Activated CD8-positive, alpha-beta memory T cell treated with anti-CD3 and anti-CD28 coated beads, Interleukin-2, amount 10 ng/mL, durations not matched to agents 7 days and 5 days (primary cell): ENCODE measurements at regions not wholly inside any gene's neighbourhood (a gene's known extent, or its start where the extent isn't known, plus 50 kb on each side); places are given as distances from the start of the nearest gene placed in this dataset.

ENCODE experiments used
- ATAC-seq: fragments of 150-1000 bp; cut with Tn5 transposase; one replicate; pipeline ENCODE4 v1.10.0; 2021; ENCODE audit warnings: moderate library complexity
- CTCF ChIA-PET: fragments of 350-600 bp; sonication (Branson Sonifier 250); formaldehyde crosslinking; loops from one replicate; lab custom pipeline; 2021; ENCODE audit warnings: antibody characterized with exemption; lab: Charles Lee
- DNase-seq: peaks from one replicate; pipeline ENCODE4 v3.0.0-alpha.2; 2020
- H3K27ac Mint-ChIP-seq: one replicate; pipeline ENCODE4 v1.8.0; 2021; ENCODE audit warnings: mild to moderate bottlenecking, mixed read lengths
- H3K27me3 Mint-ChIP-seq: one replicate; pipeline ENCODE4 v1.8.0; 2021; ENCODE audit warnings: mixed read lengths
- H3K36me3 Mint-ChIP-seq: one replicate; pipeline ENCODE4 v1.8.0; 2021; ENCODE audit warnings: mild to moderate bottlenecking, mixed read lengths
- H3K4me1 Mint-ChIP-seq: one replicate; pipeline ENCODE4 v1.8.0; 2021; ENCODE audit warnings: mixed read lengths
- H3K4me3 Mint-ChIP-seq: one replicate; pipeline ENCODE4 v1.8.0; 2021; ENCODE audit warnings: mild to moderate bottlenecking, moderate library complexity, mixed read lengths
- H3K9me3 Mint-ChIP-seq: one replicate; pipeline ENCODE4 v1.8.0; 2022; ENCODE audit warnings: low read depth, mixed read lengths

DNA sequence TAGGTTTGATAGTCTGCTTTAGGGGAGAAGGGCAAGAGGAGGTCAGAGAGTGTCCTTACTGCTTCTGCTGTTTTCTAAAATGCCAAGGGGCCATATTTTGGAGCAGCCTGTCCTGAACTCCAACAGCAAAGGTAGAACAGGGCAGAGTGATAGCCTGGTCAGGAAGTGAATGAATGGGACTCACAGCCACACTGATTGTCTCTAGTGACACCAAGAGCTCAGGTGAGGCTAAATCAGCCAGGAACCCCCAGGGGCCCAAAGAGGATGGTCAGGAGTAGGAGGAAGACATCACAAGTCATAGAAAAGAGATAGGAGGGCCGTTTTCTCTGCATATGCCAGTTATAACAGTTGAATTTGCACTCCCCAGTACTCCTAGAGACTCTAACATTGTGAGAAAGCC is 97.4 kb upstream of the DUSP10 start:
- CTCF ChIA-PET, result interaction anchor here (0.7 to 1.9 kb wide), 5 partner anchors 13 to 615 kb away, joined by 3 to 7 read pairs (median 3); no protein-coding TSS in a partner anchor

DNA sequence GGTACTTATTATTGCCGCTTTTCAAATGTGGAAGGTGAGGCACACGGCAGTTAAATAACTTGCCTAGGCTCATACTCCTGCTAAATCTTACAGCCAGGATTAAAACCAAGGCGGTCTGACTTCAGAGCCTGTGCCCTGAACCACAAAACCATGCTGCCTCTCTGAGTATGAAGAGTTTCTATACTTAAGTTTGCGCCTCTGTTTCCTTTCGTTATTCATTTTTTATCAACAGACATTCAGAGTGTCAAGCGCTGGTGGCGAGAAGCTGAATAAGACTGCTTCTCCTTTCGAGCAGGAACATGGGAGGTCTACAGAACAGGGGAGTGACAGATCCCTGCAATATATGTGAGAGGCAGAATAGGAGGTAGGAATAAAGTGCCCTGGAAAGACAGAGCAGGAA is 96.0 kb upstream of the DUSP10 start:
- CTCF ChIA-PET, result interaction anchor here (0.8 to 2.2 kb wide), 5 partner anchors 9 to 96 kb away, joined by 3 to 10 read pairs (median 5); partner anchors contain the start of gene DUSP10
- peak overlapping the region; percentile 37 for H3K4me3 Mint-ChIP-seq
- DNase-seq (peak; percentile 71), ATAC-seq (peak; percentile 70)
- H3K27ac Mint-ChIP-seq, result peak overlapping the region; percentile 77
- no peaks in the 10 kb centered on the region for H3K27me3 Mint-ChIP-seq
- H3K9me3 Mint-ChIP-seq, result no peaks in the 10 kb centered on the region
- peaks cover 63% of the 10 kb centered on the region for H3K4me1 Mint-ChIP-seq
- peaks cover 2% of the 10 kb centered on the region for H3K36me3 Mint-ChIP-seq

More for the DNA sequence above, 97.4 kb upstream of the DUSP10 start:
- Mint-ChIP-seq H3K4me3 (no peak overlapping the region), H3K27me3 (no peaks in the 10 kb centered on the region), H3K9me3 (no peaks in the 10 kb centered on the region), H3K4me1 (peaks cover 54% of the 10 kb centered on the region), H3K27ac (peak overlapping the region; percentile 64), H3K36me3 (peaks cover 2% of the 10 kb centered on the region)
- no peak for DNase-seq
- peak; percentile 6 for ATAC-seq

DNA sequence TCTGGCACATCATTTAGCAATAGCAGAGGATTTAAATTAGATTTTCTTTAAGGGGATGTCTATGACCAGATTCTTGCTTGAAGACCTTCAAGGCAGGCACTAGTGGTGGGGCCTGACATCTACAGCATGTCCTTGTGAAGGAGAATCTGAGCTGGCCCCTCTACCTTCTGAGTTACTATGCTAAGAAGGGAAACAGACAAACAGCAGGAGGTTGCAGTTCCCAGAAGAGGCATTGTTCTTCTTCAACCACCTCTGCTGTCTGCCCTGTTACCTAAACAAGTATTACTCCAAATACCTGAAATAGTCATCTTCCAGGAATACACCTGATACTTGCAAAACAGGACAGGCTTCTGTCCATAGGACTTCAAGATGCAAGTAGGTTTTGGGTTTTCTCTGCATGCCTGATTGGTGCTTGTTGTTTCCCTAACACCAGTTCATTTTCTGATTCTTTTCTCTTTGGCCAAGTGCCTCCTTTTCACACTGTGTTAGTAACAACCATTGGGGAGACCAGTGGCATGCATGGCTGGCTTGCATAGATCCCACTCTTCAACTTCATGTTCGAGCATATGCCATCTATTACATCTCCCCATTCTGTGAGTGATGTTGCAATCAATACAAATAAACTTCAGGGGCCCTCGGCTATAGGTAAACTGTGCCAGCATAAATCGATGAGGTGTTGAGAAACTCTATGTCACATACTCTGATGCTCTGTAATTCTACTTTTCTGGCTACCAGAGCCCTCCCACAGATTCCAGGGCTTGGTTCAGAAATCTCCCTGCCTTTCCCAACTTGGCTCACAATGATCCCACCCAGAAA is 93.0 kb upstream of the DUSP10 start:
- CTCF ChIA-PET, result interaction anchor here (1.0 to 1.1 kb wide), 2 partner anchors 26 to 620 kb away, joined by 3 to 4 read pairs; no protein-coding TSS in a partner anchor
- no peak overlapping the region for H3K27ac Mint-ChIP-seq

DNA sequence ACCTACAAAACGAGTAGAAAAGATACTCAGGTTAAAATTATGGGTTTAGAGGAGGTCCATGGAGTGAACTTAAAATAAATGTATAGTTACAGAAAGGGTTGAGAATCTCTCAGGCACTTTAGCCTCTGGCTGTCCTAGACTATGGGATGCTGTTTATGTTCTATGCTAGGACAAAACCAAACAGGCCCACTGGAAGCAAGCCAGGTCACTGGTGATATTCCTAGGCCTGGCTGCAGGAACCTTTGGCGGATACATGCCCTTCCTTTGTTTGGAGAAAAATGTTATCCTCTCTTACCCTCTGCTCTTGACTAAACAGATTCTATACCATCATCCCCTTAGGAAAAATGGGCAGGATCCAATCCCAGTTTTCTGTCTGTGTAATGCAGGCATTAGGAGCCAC is 90.7 kb upstream of the DUSP10 start:
- no peak overlapping the region for H3K27ac Mint-ChIP-seq
- no peak for DNase-seq
- H3K4me3 Mint-ChIP-seq, result no peak overlapping the region
- H3K4me1 Mint-ChIP-seq, result peaks cover 66% of the 10 kb centered on the region
- ATAC-seq, result no peak
- no peaks in the 10 kb centered on the region for H3K27me3 Mint-ChIP-seq
- peaks cover 5% of the 10 kb centered on the region for H3K36me3 Mint-ChIP-seq
- H3K9me3 Mint-ChIP-seq, result no peaks in the 10 kb centered on the region
- CTCF ChIA-PET, result no interaction called here

More for the DNA sequence above, 93.0 kb upstream of the DUSP10 start:
- no peak overlapping the region for H3K4me3 Mint-ChIP-seq
- ATAC-seq (no peak), DNase-seq (no peak)
- no peaks in the 10 kb centered on the region for H3K27me3 Mint-ChIP-seq
- peaks cover 61% of the 10 kb centered on the region for H3K4me1 Mint-ChIP-seq
- H3K36me3 Mint-ChIP-seq, result peaks cover 4% of the 10 kb centered on the region
- H3K9me3 Mint-ChIP-seq, result no peaks in the 10 kb centered on the region

DNA sequence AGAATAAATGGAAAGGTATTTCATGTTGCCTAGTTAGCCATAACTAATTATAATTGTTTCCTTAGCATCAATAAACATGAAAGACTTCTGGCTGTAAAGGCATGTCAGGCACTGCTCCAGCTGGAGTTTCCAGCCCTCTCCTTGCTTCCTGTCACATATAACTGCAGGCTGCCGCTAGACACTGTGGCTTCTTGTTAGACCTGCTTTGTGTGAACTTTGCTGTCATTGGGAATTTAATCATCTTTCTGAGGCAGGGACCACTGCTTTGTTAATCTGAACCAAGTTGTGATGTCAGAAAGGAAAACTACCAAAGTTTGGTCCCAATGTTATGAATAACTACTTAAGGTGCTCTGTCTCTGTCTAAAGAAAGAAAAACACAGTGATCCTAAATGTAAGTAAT is 90.3 kb upstream of the DUSP10 start:
- CTCF ChIA-PET, result no interaction called here
- Mint-ChIP-seq H3K27ac (no peak overlapping the region), H3K4me3 (no peak overlapping the region), H3K9me3 (no peaks in the 10 kb centered on the region), H3K4me1 (peaks cover 66% of the 10 kb centered on the region), H3K36me3 (peaks cover 6% of the 10 kb centered on the region), H3K27me3 (no peaks in the 10 kb centered on the region)
- DNase-seq (no peak), ATAC-seq (no peak)

DNA sequence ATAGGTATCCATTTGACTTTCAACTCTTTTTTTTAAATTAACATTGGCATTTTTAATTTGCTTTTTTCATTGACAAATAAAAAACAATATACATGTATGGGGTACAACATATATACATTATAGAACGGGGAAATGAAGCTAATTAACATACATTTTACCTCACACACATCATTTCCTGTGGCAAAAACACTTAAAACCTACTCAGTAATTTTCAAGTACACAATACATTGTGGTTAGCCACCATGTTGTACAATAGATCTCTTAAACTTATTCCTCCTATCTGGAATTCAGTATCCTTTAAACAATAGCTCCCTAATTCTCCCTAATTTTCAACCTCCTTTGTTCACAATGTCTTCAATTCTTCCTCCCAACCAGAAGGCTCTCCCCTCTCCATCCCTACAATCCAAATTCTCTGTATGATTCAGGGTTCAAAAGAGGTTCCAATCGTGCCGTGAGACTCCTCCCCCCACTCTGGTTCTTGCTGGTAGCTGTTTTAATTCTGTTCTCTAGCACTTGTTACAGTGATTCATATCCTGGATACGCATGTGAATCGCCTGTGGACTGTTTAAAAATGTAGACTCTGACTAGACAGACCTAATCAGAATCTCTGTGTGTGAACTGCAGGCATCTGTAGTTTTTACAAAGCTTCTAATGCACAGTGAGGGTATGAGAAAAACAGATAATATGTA is 87.6 kb upstream of the DUSP10 start:
- ATAC-seq (peak; percentile 88), DNase-seq (peak; percentile 86)
- peaks cover 9% of the 10 kb centered on the region for H3K36me3 Mint-ChIP-seq
- H3K9me3 Mint-ChIP-seq, result no peaks in the 10 kb centered on the region
- H3K4me1 Mint-ChIP-seq, result peaks cover 76% of the 10 kb centered on the region
- H3K4me3 Mint-ChIP-seq, result peak overlapping the region; percentile 67
- no peaks in the 10 kb centered on the region for H3K27me3 Mint-ChIP-seq
- peak overlapping the region; percentile 97 for H3K27ac Mint-ChIP-seq
- CTCF ChIA-PET, result interaction anchor here (0.9 to 2.4 kb wide), 7 partner anchors 8 to 117 kb away, joined by 3 to 10 read pairs (median 4); partner anchors contain the start of gene DUSP10

DNA sequence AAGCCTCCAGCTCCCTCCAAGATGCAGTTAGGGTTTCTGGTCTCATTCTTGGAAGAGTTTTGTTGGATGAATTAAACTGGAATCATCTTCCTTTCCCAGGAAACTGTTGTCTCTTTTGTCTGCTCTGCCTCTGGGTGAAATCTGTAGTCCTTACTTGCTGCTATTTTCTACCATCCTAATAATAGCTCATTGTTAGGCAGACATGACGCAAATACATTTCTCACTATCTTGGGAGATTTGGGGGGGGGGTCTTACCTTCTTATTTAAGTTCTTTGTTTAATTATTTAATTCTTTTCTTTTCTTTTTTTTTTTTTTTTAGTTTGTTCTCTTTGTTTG is 85.4 kb upstream of the DUSP10 start:
- CTCF ChIA-PET, result interaction anchor here (0.6 to 2.6 kb wide), 9 partner anchors 11 to 115 kb away, joined by 3 to 8 read pairs (median 3); partner anchors contain the start of gene DUSP10
- no peak for ATAC-seq
- no peak for DNase-seq
- peaks cover 85% of the 10 kb centered on the region for H3K4me1 Mint-ChIP-seq
- no peak overlapping the region for H3K4me3 Mint-ChIP-seq
- H3K27ac Mint-ChIP-seq, result peak overlapping the region; percentile 97
- no peaks in the 10 kb centered on the region for H3K9me3 Mint-ChIP-seq
- H3K36me3 Mint-ChIP-seq, result peaks cover 9% of the 10 kb centered on the region
- no peaks in the 10 kb centered on the region for H3K27me3 Mint-ChIP-seq

DNA sequence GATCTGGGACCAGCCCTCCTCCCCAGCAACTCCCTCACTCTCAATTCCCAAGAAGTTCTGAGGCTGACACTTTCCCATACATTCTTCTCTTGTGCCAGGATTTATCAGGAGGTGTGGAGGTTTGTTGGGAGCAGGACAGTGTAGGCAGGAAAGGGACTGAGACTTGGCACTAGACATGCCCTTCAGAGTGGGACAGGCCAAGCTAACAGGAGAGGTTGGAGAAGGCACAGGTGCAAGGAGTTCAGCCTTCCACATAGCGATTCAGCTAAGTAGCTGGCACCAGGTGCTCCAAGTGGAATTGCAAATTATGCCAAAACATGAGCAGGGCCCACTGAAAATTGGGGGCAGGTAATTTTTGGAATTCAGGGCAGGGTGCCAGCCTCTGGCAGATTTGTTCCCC is 83.0 kb upstream of the DUSP10 start:
- H3K4me3 Mint-ChIP-seq, result no peak overlapping the region
- ATAC-seq, result no peak
- H3K27ac Mint-ChIP-seq, result no peak overlapping the region
- peaks cover 75% of the 10 kb centered on the region for H3K4me1 Mint-ChIP-seq
- no peaks in the 10 kb centered on the region for H3K9me3 Mint-ChIP-seq
- no peaks in the 10 kb centered on the region for H3K27me3 Mint-ChIP-seq
- CTCF ChIA-PET, result interaction anchor here (2.6 kb wide), 1 partner anchor 14 kb away, joined by 5 read pairs; no protein-coding TSS in a partner anchor
- peaks cover 9% of the 10 kb centered on the region for H3K36me3 Mint-ChIP-seq
- DNase-seq, result no peak

DNA sequence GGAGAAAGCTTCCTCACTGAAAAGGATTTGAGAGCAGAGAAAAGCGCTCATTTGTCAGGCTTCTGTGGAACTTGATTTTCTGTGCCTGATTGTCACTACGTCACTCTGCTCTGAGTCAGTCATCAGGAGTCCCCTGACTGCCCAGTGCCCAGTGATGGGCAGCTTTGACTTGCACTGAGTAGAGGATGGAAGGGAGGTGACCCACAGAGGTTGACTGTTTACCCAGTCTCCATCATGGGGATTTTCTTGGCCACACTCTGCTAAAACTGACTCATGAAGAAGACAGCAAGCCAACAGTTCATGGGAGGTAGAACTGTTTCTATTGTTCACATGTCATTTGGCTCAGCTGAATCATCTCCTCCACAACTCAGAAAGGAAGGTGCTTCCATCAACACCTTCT is 82.1 kb upstream of the DUSP10 start:
- Mint-ChIP-seq H3K4me1 (peaks cover 67% of the 10 kb centered on the region), H3K27me3 (no peaks in the 10 kb centered on the region), H3K36me3 (peaks cover 10% of the 10 kb centered on the region), H3K27ac (no peak overlapping the region), H3K4me3 (no peak overlapping the region), H3K9me3 (no peaks in the 10 kb centered on the region)
- ATAC-seq (peak; percentile 29), DNase-seq (peak; percentile 56)
- CTCF ChIA-PET, result no interaction called here

DNA sequence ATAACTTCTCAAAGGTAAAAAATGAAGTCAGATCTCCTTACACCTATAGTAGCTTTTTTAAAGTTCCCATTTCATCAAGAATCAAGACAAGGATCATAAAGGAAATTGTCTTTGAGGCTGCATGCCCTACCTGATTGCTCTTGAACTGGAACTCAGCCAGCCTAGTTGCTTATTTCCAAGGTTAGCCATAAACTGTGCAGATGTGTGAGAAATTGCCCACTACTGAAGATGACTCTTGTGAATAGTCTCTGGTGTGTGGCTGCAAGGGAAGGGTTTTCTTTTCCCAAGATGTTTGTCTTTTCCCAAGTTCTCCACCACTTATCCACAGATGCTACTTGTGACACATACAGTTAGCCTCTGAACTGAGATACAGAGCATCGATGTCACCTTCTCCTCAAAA is 81.7 kb upstream of the DUSP10 start:
- DNase-seq (no peak), ATAC-seq (no peak)
- no peak overlapping the region for H3K4me3 Mint-ChIP-seq
- peaks cover 8% of the 10 kb centered on the region for H3K36me3 Mint-ChIP-seq
- peaks cover 62% of the 10 kb centered on the region for H3K4me1 Mint-ChIP-seq
- H3K9me3 Mint-ChIP-seq, result no peaks in the 10 kb centered on the region
- no peak overlapping the region for H3K27ac Mint-ChIP-seq
- CTCF ChIA-PET, result no interaction called here
- no peaks in the 10 kb centered on the region for H3K27me3 Mint-ChIP-seq

DNA sequence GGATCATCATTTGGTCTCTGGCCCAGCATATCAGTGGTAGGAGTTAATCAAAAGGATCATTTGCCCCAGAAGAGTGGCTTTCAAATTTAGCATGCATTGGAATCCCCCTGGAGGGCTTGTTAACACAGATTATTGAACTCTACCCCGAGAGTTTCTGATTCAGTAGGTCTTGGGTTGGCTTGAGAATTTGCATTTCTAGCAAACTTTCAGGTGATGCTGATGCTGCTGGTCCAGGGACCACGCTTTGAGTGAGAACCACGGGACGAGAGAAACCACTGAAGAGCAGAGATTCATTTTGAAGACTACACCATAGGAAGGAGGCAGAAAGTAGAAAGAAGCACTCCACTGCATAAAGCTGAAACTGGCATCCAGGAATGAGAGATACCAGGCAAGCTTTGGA is 81.3 kb upstream of the DUSP10 start:
- H3K4me3 Mint-ChIP-seq, result no peak overlapping the region
- no peak for DNase-seq
- H3K9me3 Mint-ChIP-seq, result no peaks in the 10 kb centered on the region
- H3K36me3 Mint-ChIP-seq, result peaks cover 8% of the 10 kb centered on the region
- no peak for ATAC-seq
- H3K27me3 Mint-ChIP-seq, result no peaks in the 10 kb centered on the region
- CTCF ChIA-PET, result no interaction called here
- peaks cover 58% of the 10 kb centered on the region for H3K4me1 Mint-ChIP-seq
- no peak overlapping the region for H3K27ac Mint-ChIP-seq

DNA sequence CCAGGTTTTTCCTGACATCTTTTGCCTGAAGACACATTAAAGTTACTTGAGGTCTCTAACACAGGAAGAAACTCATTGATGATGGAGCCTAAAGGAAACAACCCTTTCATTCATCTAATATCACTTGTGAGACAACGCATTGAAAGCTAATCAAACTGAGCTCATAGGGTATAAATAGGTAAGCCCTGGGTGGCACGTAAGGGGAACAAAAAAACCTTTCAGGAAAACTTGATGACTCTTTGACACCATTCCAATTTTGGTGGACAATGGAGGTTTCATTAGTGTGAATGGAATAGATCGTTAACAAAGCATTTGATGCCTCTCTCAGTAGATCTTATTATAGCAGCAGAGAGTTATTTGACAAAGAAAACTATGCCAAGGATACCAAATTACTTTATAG is 80.7 kb upstream of the DUSP10 start:
- Mint-ChIP-seq H3K4me1 (peaks cover 52% of the 10 kb centered on the region), H3K9me3 (no peaks in the 10 kb centered on the region), H3K4me3 (no peak overlapping the region), H3K27ac (no peak overlapping the region), H3K27me3 (no peaks in the 10 kb centered on the region), H3K36me3 (peaks cover 10% of the 10 kb centered on the region)
- ATAC-seq (no peak), DNase-seq (no peak)
- CTCF ChIA-PET, result no interaction called here

DNA sequence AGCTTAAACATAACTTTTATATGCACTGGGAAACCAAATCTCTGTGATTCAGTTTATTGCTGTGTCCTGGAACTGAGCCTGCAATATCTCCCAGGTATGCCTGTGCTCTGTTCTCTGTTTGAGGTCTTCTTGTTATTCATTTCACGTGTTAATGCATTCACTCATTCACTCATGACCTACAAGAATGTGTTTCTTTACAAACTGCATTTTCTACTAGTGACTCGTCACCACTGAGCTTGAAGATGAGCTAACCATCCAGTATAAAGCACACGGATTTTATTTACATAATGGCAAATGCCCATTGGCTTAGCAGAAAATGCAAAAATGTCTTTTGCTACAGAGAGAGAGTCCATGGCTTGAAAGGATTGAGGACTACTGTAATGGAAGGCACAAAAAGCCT is 75.0 kb upstream of the DUSP10 start:
- ATAC-seq (no peak), DNase-seq (no peak)
- CTCF ChIA-PET, result no interaction called here
- H3K27ac Mint-ChIP-seq, result no peak overlapping the region
- H3K9me3 Mint-ChIP-seq, result no peaks in the 10 kb centered on the region
- peaks cover 8% of the 10 kb centered on the region for H3K36me3 Mint-ChIP-seq
- no peaks in the 10 kb centered on the region for H3K4me1 Mint-ChIP-seq
- no peaks in the 10 kb centered on the region for H3K27me3 Mint-ChIP-seq
- H3K4me3 Mint-ChIP-seq, result no peak overlapping the region
